Colonic mucosa (tissue), 4 donors: ENCODE measurements at regions not wholly inside any gene's neighbourhood (a gene's known extent, or its start where the extent isn't known, plus 50 kb on each side); places are given as distances from the start of the nearest gene placed in this dataset.
"Not testable (repeated sequence)": the region's sequence is repeated elsewhere in the genome, so short reads cannot be mapped to it uniquely, and the experiment has no call there.

Source experiments
- DNase-seq: peaks from one replicate; pipeline ENCODE4 v3.0.0-alpha.2; 2020
- H3K27ac ChIP-seq: fragments of 200-600 bp; one replicate; pipeline ENCODE4 v1.8.0; 2021
- H3K27me3 ChIP-seq: fragments of 200-600 bp; one replicate; pipeline ENCODE4 v1.8.0; 2021
- H3K36me3 ChIP-seq: fragments of 200-600 bp; one replicate; pipeline ENCODE4 v1.8.0; 2021
- H3K4me1 ChIP-seq: fragments of 200-600 bp; one replicate; pipeline ENCODE4 v1.8.0; 2021; ENCODE audit warnings: mild to moderate bottlenecking
- H3K4me3 ChIP-seq: fragments of 200-600 bp; one replicate; pipeline ENCODE4 v1.8.0; 2021
- H3K9ac ChIP-seq, 2 donors: one replicate each; pipeline ENCODE4 v1.7.0; 2013; ENCODE audit warnings: control low read depth in 2 of 2, low read depth in 2 of 2, low read length in 2 of 2
- H3K9me3 ChIP-seq: fragments of 200-600 bp; one replicate; pipeline ENCODE4 v1.8.0; 2021
- intact Hi-C: fragments of 100-400 bp; cut with DNase I; formaldehyde crosslinking; loops from one replicate; pipeline ENCODE4 v1.14.1; 2022
- TF ChIP-seq, protein P1 (sequence below): fragments of 200-600 bp; IDR thresholded peaks from one replicate; pipeline ENCODE4 v1.8.0; 2022; ENCODE audit warnings: antibody characterized with exemption, mild to moderate bottlenecking
- donor health status: healthy.
- donor health status: DM: no; HTN: no; CAD: no.
- donor health status: DM: no; HTN: no; CAD: no.

DNA sequence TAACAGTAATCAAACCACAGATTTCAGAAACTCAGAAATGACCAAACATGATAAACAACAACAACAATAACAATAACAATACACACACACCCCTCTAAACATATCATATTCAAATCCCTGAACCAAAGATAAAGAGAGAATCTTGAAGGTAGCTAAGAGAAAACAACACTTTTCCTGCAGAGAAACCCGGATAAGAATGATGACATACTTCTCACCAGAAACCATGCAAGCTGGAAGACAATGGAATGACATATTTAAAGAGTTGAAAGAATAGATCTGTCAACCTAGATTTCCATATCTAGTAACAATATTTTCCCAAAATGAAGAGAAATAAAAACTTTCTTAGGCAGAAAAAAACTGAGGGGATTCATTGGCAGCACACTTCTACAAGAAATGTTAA, 138.1 kb downstream of the LIG4 start:
- H3K4me1 ChIP-seq: no peaks in the 10 kb centered on the region
- no peak overlapping the region for H3K27ac ChIP-seq
- H3K27me3 ChIP-seq: no peaks in the 10 kb centered on the region
- TF ChIP-seq, protein P1, sequence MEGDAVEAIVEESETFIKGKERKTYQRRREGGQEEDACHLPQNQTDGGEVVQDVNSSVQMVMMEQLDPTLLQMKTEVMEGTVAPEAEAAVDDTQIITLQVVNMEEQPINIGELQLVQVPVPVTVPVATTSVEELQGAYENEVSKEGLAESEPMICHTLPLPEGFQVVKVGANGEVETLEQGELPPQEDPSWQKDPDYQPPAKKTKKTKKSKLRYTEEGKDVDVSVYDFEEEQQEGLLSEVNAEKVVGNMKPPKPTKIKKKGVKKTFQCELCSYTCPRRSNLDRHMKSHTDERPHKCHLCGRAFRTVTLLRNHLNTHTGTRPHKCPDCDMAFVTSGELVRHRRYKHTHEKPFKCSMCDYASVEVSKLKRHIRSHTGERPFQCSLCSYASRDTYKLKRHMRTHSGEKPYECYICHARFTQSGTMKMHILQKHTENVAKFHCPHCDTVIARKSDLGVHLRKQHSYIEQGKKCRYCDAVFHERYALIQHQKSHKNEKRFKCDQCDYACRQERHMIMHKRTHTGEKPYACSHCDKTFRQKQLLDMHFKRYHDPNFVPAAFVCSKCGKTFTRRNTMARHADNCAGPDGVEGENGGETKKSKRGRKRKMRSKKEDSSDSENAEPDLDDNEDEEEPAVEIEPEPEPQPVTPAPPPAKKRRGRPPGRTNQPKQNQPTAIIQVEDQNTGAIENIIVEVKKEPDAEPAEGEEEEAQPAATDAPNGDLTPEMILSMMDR: no peak
- no peaks in the 10 kb centered on the region for H3K9me3 ChIP-seq
- no peak overlapping the region for H3K4me3 ChIP-seq
- H3K9ac ChIP-seq: no peak overlapping the region
- intact Hi-C loops: no loop called here
- DNase-seq: no peak
- H3K36me3 ChIP-seq: no peaks in the 10 kb centered on the region

DNA sequence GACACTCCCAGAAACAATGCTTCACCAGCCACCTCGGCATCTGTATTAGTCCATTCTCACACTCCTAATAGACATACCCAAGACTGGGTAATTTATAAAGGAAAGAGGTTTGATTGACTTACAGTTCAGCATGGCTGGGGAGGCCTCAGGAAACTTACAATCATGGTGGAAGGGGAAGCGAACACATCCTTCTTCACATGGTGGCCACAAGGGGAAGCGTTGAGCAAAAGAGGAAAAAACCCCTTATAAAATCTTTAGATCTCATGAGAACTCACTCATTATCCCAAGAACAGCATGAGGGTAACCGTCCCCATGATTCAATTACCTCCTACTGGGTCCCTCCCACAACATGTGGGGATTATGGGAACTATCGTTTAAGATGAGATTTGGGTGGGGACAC, 140.9 kb downstream of the LIG4 start:
- not testable (repeated sequence) for H3K36me3 ChIP-seq, H3K27ac ChIP-seq

DNA sequence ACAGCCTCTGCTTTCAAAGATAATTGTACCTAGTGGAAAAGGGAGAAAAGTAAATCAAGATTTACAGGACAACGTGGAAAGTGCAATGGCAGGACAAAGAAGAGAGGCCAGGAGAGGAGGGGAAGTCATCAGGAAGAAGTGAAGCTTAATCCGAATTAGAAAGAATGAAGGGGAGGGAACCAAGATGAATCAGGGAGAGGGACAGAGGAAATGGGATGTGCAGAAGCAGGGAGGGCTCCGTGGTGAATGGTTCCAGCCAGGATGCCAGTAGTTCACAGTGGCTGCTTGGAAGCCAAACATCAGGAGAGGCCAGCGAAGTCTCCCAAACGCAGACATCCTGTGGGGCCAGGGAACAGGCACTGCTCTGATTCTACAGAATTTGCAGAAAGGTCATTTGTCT, 144.4 kb downstream of the LIG4 start:
- Histone ChIP-seq H3K27me3 (no peaks in the 10 kb centered on the region), H3K9me3 (no peaks in the 10 kb centered on the region), H3K4me1 (no peaks in the 10 kb centered on the region), H3K4me3 (no peak overlapping the region), H3K36me3 (no peaks in the 10 kb centered on the region), H3K27ac (no peak overlapping the region), H3K9ac (no peak overlapping the region)
- DNase-seq: no peak
- intact Hi-C loops: no loop called here
- TF ChIP-seq, protein P1: no peak

More for the DNA sequence above, 140.9 kb downstream of the LIG4 start:
- H3K9me3 ChIP-seq, DNase-seq, H3K27me3 ChIP-seq, H3K4me3 ChIP-seq, intact Hi-C loops, H3K9ac ChIP-seq, H3K4me1 ChIP-seq: not testable (repeated sequence)

DNA sequence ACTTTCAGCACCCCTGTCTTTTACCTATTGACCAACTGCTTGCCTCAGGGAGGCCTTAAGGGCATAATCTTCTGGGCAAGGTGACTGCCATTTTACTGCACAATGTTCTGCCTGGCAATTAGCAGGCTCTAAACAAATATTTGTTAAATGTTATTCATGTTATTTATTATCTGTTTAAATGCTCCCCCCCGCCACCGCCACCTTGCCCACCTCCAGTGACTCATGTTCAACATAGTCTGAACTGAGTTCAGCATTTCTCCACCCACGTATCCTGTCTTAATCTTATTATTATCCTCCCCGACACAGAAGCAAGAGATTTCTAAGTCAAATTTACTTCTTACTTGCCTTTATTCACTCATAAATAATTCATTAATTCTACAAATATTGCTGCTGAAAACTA, 144.8 kb downstream of the LIG4 start:
- intact Hi-C loops: no loop called here
- Histone ChIP-seq H3K9ac (no peak overlapping the region), H3K27me3 (no peaks in the 10 kb centered on the region), H3K9me3 (no peaks in the 10 kb centered on the region), H3K4me1 (no peaks in the 10 kb centered on the region), H3K4me3 (no peak overlapping the region), H3K36me3 (no peaks in the 10 kb centered on the region), H3K27ac (no peak overlapping the region)
- no peak for DNase-seq
- TF ChIP-seq, protein P1: no peak

DNA sequence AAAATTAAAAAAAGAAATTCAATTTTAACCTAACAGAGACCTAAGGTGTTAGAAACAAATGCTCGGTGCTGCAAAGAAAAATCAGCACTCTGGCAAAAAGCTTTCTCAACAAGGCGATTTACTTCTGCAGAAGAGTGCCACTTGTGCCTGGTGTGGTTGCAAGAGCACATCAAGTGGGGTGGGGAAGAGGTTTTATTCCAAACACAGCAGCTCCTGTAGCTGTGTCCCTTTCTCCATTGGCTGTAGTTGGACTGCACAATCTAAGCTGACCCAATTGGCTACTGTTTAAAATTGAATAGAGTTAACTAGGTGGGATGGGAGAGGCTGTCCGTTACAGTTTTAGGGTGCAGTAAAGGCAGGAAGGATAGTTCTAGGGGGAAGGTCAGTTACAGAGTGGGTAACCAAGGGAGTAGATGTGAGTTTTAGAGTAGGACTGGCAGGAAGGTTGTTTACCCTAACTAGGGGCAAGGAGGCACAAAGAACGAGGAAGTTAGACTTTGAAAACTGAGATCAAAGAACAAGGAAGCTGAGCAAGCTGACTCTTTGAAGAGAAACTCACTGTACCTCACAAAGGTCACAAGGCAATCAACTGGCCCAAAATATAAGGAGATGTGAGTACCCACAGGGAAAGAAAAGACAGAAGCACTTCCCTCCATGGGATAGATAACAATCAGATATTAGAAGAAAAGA, 145.7 kb downstream of the LIG4 start:
- intact Hi-C loops: no loop called here
- H3K9me3 ChIP-seq: no peaks in the 10 kb centered on the region
- no peak overlapping the region for H3K4me3 ChIP-seq
- no peaks in the 10 kb centered on the region for H3K4me1 ChIP-seq
- no peak overlapping the region for H3K9ac ChIP-seq
- TF ChIP-seq, protein P1: no peak
- no peak for DNase-seq
- no peaks in the 10 kb centered on the region for H3K27me3 ChIP-seq
- no peak overlapping the region for H3K27ac ChIP-seq
- no peaks in the 10 kb centered on the region for H3K36me3 ChIP-seq

DNA sequence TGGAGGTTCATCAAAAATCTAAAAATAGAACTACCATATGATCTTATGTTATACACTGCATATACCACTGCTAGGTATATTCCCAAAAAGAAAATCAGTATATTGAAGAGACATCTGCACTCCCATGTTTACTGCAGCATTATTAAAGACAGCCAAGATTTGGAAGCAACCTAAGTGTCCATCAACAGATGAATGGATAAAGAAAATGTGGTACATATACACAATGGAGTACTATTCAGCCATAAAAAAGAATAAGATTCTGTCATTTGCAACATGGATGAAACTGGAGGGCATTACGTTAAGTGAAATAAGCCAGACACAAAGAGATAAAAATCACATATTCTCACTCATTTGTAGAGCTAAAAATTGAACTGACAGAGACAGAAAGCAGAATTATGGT, 151.0 kb downstream of the LIG4 start:
- intact Hi-C loops, H3K27me3 ChIP-seq, H3K9ac ChIP-seq, H3K4me3 ChIP-seq, DNase-seq, H3K36me3 ChIP-seq, H3K4me1 ChIP-seq, H3K9me3 ChIP-seq, H3K27ac ChIP-seq: not testable (repeated sequence)
